GM23338 (cell line): ENCODE measurements at regions not wholly inside any gene's neighbourhood (a gene's known extent, or its start where the extent isn't known, plus 50 kb on each side); places are given as distances from the start of the nearest gene placed in this dataset.

Experiments
- ATAC-seq: fragments of 200-7000 bp; cut with Tn5 transposase; 3 replicates; pipeline ENCODE4 v1.9.1; 2020
- DNase-seq: peaks from one replicate; pipeline ENCODE4 v3.0.0-alpha.2; 2015; ENCODE audit warnings: low spot score
- H2AFZ ChIP-seq: fragments of 200-600 bp; sonication (generic); 2 replicates; pipeline ENCODE4 v1.8.0; 2016; ENCODE audit warnings: antibody characterized with exemption, mild to moderate bottlenecking, moderate library complexity
- H3F3A ChIP-seq: fragments of 200-600 bp; sonication (generic); replicated peaks from 2 replicates; pipeline ENCODE4 v1.8.0; 2017; ENCODE audit warnings: antibody characterized with exemption, mixed run types, low read depth
- H3K27ac ChIP-seq: fragments of 200-600 bp; sonication (generic); 2 replicates; pipeline ENCODE4 v1.6.1; 2016; ENCODE audit warnings: low read depth
- H3K27me3 ChIP-seq: fragments of 200-600 bp; sonication (generic); 2 replicates; pipeline ENCODE4 v1.8.0; 2016; ENCODE audit warnings: mild to moderate bottlenecking, mixed run types, moderate library complexity; ENCODE audit not compliant: insufficient read depth
- H3K36me3 ChIP-seq: fragments of 200-600 bp; sonication (generic); 2 replicates; pipeline ENCODE4 v1.8.0; 2016; ENCODE audit warnings: mild to moderate bottlenecking; ENCODE audit not compliant: insufficient read depth
- H3K4me1 ChIP-seq: fragments of 200-600 bp; sonication (generic); 2 replicates; pipeline ENCODE4 v1.8.0; 2016; ENCODE audit warnings: mild to moderate bottlenecking, moderate library complexity; ENCODE audit not compliant: insufficient read depth
- H3K4me2 ChIP-seq: fragments of 200-600 bp; sonication (generic); 2 replicates; pipeline ENCODE4 v1.7.1; 2017; ENCODE audit warnings: mixed run types
- H3K4me3 ChIP-seq: fragments of 200-600 bp; sonication (generic); 2 replicates; pipeline ENCODE4 v1.6.1; 2016; ENCODE audit warnings: mixed run types
- H3K79me2 ChIP-seq: fragments of 200-600 bp; sonication (generic); replicated peaks from 2 replicates; pipeline ENCODE4 v1.8.0; 2017; ENCODE audit warnings: mild to moderate bottlenecking; ENCODE audit not compliant: insufficient read depth
- H3K9me2 ChIP-seq: fragments of 200-600 bp; sonication (generic); 2 replicates; pipeline ENCODE4 v1.8.0; 2017; ENCODE audit not compliant: insufficient read depth
- H4K20me1 ChIP-seq: fragments of 200-600 bp; sonication (generic); replicated peaks from 2 replicates; pipeline ENCODE4 v1.8.0; 2017; ENCODE audit warnings: mild to moderate bottlenecking; ENCODE audit not compliant: insufficient read depth
- H3K27ac Mint-ChIP-seq: 2 replicates; pipeline ENCODE4 v1.8.0; 2020; ENCODE audit warnings: inconsistent platforms, mild to moderate bottlenecking, moderate library complexity, mixed read lengths
- H3K27me3 Mint-ChIP-seq: 3 replicates; pipeline ENCODE4 v1.8.0; 2022; ENCODE audit warnings: low read depth, mild to moderate bottlenecking, moderate library complexity, mixed read lengths, inconsistent platforms; ENCODE audit not compliant: insufficient read depth, poor library complexity
- H3K36me3 Mint-ChIP-seq: 3 replicates; pipeline ENCODE4 v1.8.0; 2021; ENCODE audit warnings: low read depth, mild to moderate bottlenecking, inconsistent platforms, moderate library complexity, mixed read lengths
- H3K4me1 Mint-ChIP-seq: 3 replicates; pipeline ENCODE4 v1.8.0; 2020; ENCODE audit warnings: mild to moderate bottlenecking, inconsistent platforms, mixed read lengths
- H3K4me3 Mint-ChIP-seq: 3 replicates; pipeline ENCODE4 v1.8.0; 2021; ENCODE audit warnings: moderate library complexity, mild to moderate bottlenecking, inconsistent platforms, mixed read lengths
- H3K9me3 Mint-ChIP-seq: 3 replicates; pipeline ENCODE4 v1.8.0; 2020; ENCODE audit warnings: moderate library complexity, mild to moderate bottlenecking, inconsistent platforms, mixed read lengths
- CREB1 ChIP-seq: fragments of 250-450 bp; sonication (Bioruptor Pico); IDR thresholded peaks from 2 replicates; pipeline ENCODE4 v1.5.0; 2020; ENCODE audit warnings: low read depth, mild to moderate bottlenecking, moderate library complexity
- EZH2 ChIP-seq: fragments of 200-600 bp; sonication (generic); IDR thresholded peaks from one replicate; pipeline ENCODE4 v1.8.0; 2017; ENCODE audit warnings: antibody characterized with exemption, mild to moderate bottlenecking, low read depth; ENCODE audit not compliant: unreplicated experiment
- NANOG ChIP-seq: IDR thresholded peaks from 2 replicates; pipeline ENCODE4 v1.6.1; 2016; ENCODE audit warnings: antibody characterized with exemption, borderline replicate concordance
- REST ChIP-seq: IDR thresholded peaks from one replicate; pipeline ENCODE4 v1.6.1; 2018; ENCODE audit warnings: antibody characterized with exemption; ENCODE audit not compliant: unreplicated experiment
- STAT1 ChIP-seq: IDR thresholded peaks from one replicate; pipeline ENCODE4 v1.6.1; 2016; ENCODE audit warnings: antibody characterized with exemption; ENCODE audit not compliant: unreplicated experiment
- ZNF462 ChIP-seq: fragments of 250-450 bp; sonication (Bioruptor Pico); IDR thresholded peaks from 2 replicates; pipeline ENCODE4 v1.5.0; 2020; ENCODE audit warnings: mild to moderate bottlenecking, moderate library complexity

- TF ChIP-seq ZNF462 (CRISPR knock-in tag): no peak
- no peak for TF ChIP-seq STAT1
- no peak for TF ChIP-seq REST
- no peak for TF ChIP-seq CREB1 (CRISPR knock-in tag)
- TF ChIP-seq NANOG: no peak
Measured at GRCh38 chr5:125576822-125577221, 830.4 kb upstream of the ZNF608 start (continued).

GRCh38 chr5:125578551-125578950, 832.1 kb upstream of the ZNF608 start:
- Mint-ChIP-seq H3K36me3 (peaks cover 4% of the 10 kb centered on the region; the same call in 2 of the 3 replicates), H3K27me3 (peaks cover 2% of the 10 kb centered on the region), H3K4me1 (peaks cover 29% of the 10 kb centered on the region), H3K4me3 (no peak overlapping the region), H3K27ac (no peak overlapping the region), H3K9me3 (peaks cover 5% of the 10 kb centered on the region)
- DNase-seq: no peak
- no peaks in the 10 kb centered on the region for H3K79me2 ChIP-seq
- no peak overlapping the region for H3K4me3 ChIP-seq
- peaks cover 17% of the 10 kb centered on the region for H3K4me1 ChIP-seq
- H3K4me2 ChIP-seq: no peak overlapping the region
- no peak for ATAC-seq
- H3K27ac ChIP-seq: no peak overlapping the region
- H2AFZ ChIP-seq: no peak overlapping the region
- no peaks in the 10 kb centered on the region for H3K27me3 ChIP-seq
- H3K9me2 ChIP-seq: no peaks in the 10 kb centered on the region; the same call in 1 of the 2 replicates
- no peaks in the 10 kb centered on the region for H4K20me1 ChIP-seq
- no peaks in the 10 kb centered on the region for H3F3A ChIP-seq
- no peaks in the 10 kb centered on the region for H3K36me3 ChIP-seq
- TF ChIP-seq CREB1 (CRISPR knock-in tag) (no peak), REST (no peak), EZH2 (no peak), NANOG (no peak)
